RPMI8226 (cell line): ENCODE measurements at regions not wholly inside any gene's neighbourhood (a gene's known extent, or its start where the extent isn't known, plus 50 kb on each side); places are given as distances from the start of the nearest gene placed in this dataset.
A peak's percentile ranks its signal among the peaks of the same experiment; 100 is the strongest.

ENCODE experiments used
- DNase-seq: peaks from one replicate; pipeline ENCODE4 v3.0.0-alpha.2; 2015

DNA sequence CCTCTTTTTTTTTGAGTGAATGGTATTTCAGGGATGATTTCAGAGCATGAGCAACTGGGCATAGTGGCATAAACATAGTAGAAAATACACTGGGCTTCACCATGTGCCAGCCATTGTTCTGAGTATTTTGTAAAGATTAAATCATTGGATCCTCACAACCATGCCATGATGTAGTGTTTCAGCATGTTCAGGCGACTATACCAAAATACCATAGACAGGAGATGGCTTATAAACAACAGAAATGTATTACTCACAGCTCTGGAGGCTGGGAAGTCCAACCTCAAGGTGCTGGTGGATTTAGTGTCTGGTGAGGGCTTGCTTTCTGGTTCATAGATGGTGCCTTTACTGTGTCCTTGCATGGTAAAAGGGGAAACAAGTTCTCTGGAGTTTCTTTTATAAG is 101.5 kb upstream of the KL start:
- DNase-seq: no peak

DNA sequence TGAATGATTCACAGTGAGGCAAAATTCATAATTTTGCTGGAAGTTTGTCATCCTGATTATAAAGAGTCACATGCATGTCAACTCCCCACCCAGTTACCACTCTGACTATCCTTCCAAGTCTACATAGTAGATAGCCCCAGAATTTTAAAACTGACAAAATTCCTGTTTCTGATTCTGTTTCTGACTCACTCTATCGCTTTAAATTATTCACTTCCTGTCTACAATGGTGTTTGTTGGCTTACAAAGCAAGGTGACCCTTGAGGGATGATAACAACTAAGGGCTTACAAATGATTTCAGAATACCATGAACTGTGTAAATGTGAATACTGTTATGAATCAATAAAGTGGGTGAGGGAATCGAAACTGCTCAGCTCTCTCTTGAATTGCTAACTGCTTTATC is 98.7 kb upstream of the KL start:
- no peak for DNase-seq

- DNase-seq: no peak
These were observed 92.5 kb upstream of the KL start for GRCh38 chr13:32923725-32924124.

DNA sequence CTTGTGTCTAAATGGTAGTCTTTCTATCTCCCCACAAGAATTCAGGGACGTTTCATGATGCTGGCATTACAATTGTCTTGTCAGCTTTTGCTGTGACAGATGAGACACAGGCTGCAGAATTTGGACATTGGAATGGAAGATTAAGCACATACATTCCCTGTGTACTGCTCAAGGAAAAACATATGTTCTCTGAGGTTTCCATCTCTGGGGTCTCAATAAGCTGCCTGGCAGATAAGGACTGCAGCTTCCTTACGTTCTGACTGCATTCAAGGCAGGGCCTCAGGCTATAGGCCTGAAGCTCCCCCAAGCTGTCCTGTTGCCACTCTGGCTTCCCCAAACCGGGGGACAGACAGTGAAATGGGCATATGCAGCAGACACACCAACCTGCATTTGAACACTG is 91.3 kb upstream of the KL start:
- no peak for DNase-seq

DNA sequence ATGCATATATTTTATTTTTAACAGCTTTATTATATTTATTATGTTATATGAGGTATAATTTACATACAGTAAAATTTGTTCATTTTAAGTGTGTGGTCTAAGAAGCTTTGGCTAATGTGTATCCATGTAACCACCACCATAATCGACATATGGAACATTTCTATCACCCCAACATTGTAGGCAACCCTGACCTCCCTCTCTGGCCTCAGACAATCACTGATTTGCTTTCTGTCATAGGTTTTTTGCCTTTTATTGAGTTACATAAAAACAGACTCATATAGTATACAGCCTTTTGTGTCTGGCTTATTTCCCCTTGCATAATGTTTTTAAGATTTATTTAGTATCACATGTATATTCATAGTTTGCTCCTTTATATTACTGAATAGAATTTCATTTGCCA is 90.7 kb upstream of the KL start:
- DNase-seq: no peak

- no peak for DNase-seq
These were observed 83.8 kb upstream of the KL start for GRCh38 chr13:32932376-32932775.

GRCh38 chr13:32936716-32937115 is 79.5 kb upstream of the KL start:
- no peak for DNase-seq

DNA sequence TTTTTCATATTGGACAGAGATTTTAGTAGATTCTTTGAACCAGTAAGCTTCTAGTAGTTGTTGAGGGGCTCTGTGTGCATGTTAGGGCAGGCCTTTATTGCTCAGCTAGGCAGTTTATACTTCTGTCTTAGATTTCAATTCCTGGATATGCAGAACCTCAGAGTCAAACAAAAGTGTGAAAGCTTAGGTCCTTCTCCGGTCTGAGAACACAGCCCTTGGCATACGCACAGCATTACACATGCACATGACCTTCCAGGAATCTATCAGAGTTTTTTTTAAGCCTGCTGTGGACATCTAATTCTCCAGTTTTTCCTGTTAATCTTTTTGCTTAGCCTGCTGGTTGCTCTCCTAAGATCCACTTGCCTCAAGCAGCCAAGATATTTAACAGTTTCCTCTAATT is 77.9 kb upstream of the KL start:
- DNase-seq: no peak

- no peak for DNase-seq
These were observed 77.3 kb upstream of the KL start for GRCh38 chr13:32938907-32939306.

GRCh38 chr13:32940601-32941000 is 75.6 kb upstream of the KL start:
- peak; percentile 39 for DNase-seq

- no peak for DNase-seq
These were observed 74.9 kb upstream of the KL start for GRCh38 chr13:32941368-32941767.

DNA sequence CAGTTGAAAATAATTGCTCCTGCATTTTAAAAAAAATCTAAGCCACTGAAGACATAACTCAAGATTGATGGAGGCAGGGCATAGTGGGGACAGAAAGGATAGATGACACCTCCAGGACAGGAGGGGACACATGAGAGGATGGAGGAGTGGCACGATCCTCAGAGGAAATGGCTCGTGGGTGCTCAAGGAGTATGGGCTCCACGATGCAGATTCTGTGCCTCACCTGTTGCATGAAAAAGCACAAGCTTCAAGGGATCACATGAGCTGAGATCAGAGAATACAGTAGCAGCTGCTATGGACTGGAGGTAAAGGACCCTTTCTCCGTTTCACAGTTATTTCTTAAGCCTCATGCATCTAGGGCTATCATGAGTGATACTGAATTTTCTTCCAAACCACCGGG is 69.7 kb upstream of the KL start:
- no peak for DNase-seq

- no peak for DNase-seq
These were observed 68.6 kb upstream of the KL start for GRCh38 chr13:32947411-32948276.

GRCh38 chr13:32949820-32950219 is 66.4 kb upstream of the KL start:
- no peak for DNase-seq

GRCh38 chr13:32951580-32951979 is 64.6 kb upstream of the KL start:
- no peak for DNase-seq

DNA sequence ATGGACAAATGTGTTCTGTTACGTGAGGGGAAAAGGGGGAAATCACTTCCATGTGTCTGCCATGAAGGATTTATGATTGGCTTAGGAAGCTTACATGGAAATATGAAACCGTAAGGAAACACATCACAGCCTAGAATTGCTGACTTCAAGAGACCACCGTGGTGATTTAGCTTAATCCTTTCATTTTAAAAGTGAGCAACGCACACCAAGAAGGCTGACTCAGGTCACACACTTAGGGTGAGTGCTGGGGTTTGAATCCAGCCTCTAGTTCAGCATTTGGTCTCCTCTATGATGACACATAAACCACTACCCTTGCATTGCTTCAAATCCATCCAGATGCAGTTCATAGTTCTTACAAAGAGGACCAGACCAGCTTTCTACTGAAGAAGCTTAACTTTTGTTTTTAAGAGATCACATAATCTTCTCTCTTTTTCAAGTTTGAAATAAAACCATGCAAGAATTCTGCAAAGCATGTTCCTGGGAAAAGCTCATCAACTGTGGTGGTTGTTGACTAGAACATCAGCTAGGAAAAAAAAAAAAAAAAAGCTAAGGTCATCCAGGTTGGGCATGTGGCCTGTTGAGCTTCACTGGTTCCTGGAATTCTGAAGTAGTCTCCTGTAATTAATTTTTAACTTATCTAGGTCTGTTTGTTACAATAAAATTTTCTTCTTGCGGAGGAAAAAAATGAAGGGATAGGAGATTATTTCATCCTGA is 60.2 kb upstream of the KL start:
- no peak for DNase-seq

- no peak for DNase-seq
These were observed 59.7 kb upstream of the KL start for GRCh38 chr13:32956595-32956933.

GRCh38 chr13:32960626-32961025 is 55.6 kb upstream of the KL start:
- no peak for DNase-seq

DNA sequence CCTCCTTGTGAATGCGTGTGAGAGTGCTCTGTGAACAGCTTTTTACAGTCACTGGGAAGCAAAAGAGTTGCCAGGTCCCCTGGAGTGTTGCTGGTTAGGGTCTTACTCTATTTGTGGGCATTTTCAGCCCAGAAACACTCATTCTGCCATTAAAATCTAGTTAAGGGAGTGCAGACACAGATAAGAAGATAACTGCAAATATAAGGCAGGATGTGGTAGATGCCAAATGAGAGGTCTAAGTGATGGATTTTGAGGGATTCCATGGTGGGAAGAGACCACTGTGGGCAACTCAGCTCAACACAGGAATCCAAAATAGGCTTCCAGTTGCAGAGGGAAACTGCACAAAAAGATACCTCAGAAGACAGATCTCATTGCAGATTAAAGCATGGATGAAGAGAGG is 54.5 kb upstream of the KL start:
- DNase-seq: no peak

DNA sequence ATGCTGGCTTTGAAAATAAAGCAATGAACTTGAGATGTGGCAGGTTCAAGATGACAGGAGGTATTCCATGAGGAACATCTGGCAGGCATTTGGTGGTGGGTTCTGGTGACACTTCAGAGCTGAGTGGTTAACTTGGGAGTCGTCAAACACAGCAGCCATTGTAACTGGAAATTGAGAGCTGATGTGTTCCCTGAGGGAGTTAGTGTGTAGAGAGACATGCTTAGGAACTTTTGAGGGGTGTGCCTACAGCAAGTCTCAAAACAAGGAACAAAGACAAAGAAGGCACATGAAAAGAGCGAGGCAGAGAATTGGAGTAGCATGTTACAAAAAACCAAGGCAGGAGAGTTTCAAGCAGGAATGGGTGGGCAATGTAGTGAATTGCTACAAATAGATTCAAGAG is 53.9 kb upstream of the KL start:
- no peak for DNase-seq

GRCh38 chr13:32964987-32965386 is 51.2 kb upstream of the KL start:
- no peak for DNase-seq
